Hepatocyte (in vitro differentiated cells): ENCODE measurements at regions not wholly inside any gene's neighbourhood (a gene's known extent, or its start where the extent isn't known, plus 50 kb on each side); places are given as distances from the start of the nearest gene placed in this dataset.

Experiments
- DNase-seq: peaks from one replicate; pipeline ENCODE4 v3.0.0-alpha.2; 2016; ENCODE audit warnings: low spot score
- H2AFZ ChIP-seq: fragments of 200-600 bp; sonication (generic); 2 replicates; pipeline ENCODE4 v1.6.0; 2016; ENCODE audit warnings: antibody characterized with exemption, mild to moderate bottlenecking
- H3K27ac ChIP-seq: fragments of 200-600 bp; sonication (generic); 2 replicates; pipeline ENCODE4 v1.5.1; 2016; ENCODE audit warnings: mild to moderate bottlenecking
- H3K27me3 ChIP-seq: fragments of 200-600 bp; sonication (generic); 2 replicates; pipeline ENCODE4 v1.6.1; 2016
- H3K36me3 ChIP-seq: fragments of 200-600 bp; sonication (generic); replicated peaks from 2 replicates; pipeline ENCODE4 v1.5.1; 2016; ENCODE audit warnings: low read depth; ENCODE audit not compliant: insufficient read depth
- H3K4me1 ChIP-seq: fragments of 200-600 bp; sonication (generic); 2 replicates; pipeline ENCODE4 v1.5.1; 2016; ENCODE audit warnings: mild to moderate bottlenecking, moderate library complexity; ENCODE audit not compliant: insufficient read depth
- H3K4me2 ChIP-seq: fragments of 200-600 bp; sonication (generic); 2 replicates; pipeline ENCODE4 v1.6.0; 2016
- H3K4me3 ChIP-seq: fragments of 200-600 bp; sonication (generic); 2 replicates; pipeline ENCODE4 v1.5.1; 2016; ENCODE audit warnings: mild to moderate bottlenecking
- H3K79me2 ChIP-seq: fragments of 200-600 bp; sonication (generic); 2 replicates; pipeline ENCODE4 v1.6.0; 2017; ENCODE audit warnings: mild to moderate bottlenecking
- H3K9me2 ChIP-seq: fragments of 200-600 bp; sonication (generic); replicated peaks from 2 replicates; pipeline ENCODE4 v1.6.0; 2017; ENCODE audit warnings: mild to moderate bottlenecking; ENCODE audit not compliant: insufficient read depth
- H3K9me3 ChIP-seq: fragments of 200-600 bp; sonication (generic); 2 replicates; pipeline ENCODE4 v1.5.1; 2016; ENCODE audit warnings: low read depth, mild to moderate bottlenecking
- H4K20me1 ChIP-seq: fragments of 200-600 bp; sonication (generic); 2 replicates; pipeline ENCODE4 v1.6.0; 2016; ENCODE audit warnings: mild to moderate bottlenecking; ENCODE audit not compliant: insufficient read depth, poor library complexity, severe bottlenecking
- EZH2 ChIP-seq: fragments of 200-600 bp; sonication (generic); IDR thresholded peaks from 2 replicates; pipeline ENCODE4 v1.6.1; 2016; ENCODE audit warnings: antibody characterized with exemption, mild to moderate bottlenecking, borderline replicate concordance
- EZH2phosphoT487 ChIP-seq: fragments of 200-600 bp; sonication (generic); IDR thresholded peaks from one replicate; pipeline ENCODE4 v1.6.1; 2018; ENCODE audit warnings: antibody characterized with exemption, mild to moderate bottlenecking, low read depth, moderate library complexity; ENCODE audit not compliant: unreplicated experiment, severe bottlenecking
- WGBS: methylation state at CpG from one replicate; pipeline ENCODE4 v1.1.6; 2016; ENCODE audit warnings: low lambda C conversion rate; ENCODE audit errors: missing lambda C conversion rate; 5-methylcytosine and 5-hydroxymethylcytosine counted together
- TF ChIP-seq, protein P1 (sequence below): fragments of 200-600 bp; sonication (generic); IDR thresholded peaks from 2 replicates; pipeline ENCODE4 v1.5.1; 2016; ENCODE audit warnings: antibody characterized with exemption, mild to moderate bottlenecking; ENCODE audit not compliant: poor library complexity

DNA sequence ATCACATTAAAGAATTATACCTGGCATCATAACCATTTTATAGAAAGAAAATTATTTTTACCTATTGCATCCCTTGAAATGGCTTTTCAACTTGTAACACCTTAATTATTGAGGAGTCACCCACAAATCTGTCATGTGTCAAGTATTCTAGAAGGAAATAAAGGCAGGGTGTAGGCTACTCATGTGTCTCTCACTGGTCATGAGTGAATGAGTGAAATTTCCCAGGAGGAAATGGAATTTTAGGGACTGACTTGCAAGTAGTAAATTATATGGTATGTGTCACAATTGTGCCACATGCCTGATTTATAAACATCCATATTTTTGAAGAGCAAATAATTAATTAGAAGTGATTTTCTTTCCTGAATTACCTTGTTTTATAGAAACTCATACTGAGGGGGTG lies 310.5 kb upstream of the ADAMTS9 start:
- H3K9me3 ChIP-seq = no peaks in the 10 kb centered on the region
- no peak for DNase-seq
- H3K4me1 ChIP-seq = peaks cover 11% of the 10 kb centered on the region
- no peaks in the 10 kb centered on the region for H4K20me1 ChIP-seq
- no peaks in the 10 kb centered on the region for H3K9me2 ChIP-seq
- no peaks in the 10 kb centered on the region for H3K36me3 ChIP-seq
- H2AFZ ChIP-seq = no peak overlapping the region
- H3K27me3 ChIP-seq = no peaks in the 10 kb centered on the region
- no peak overlapping the region for H3K4me3 ChIP-seq
- TF ChIP-seq EZH2 (no peak), EZH2phosphoT487 (no peak)
- TF ChIP-seq, protein P1, sequence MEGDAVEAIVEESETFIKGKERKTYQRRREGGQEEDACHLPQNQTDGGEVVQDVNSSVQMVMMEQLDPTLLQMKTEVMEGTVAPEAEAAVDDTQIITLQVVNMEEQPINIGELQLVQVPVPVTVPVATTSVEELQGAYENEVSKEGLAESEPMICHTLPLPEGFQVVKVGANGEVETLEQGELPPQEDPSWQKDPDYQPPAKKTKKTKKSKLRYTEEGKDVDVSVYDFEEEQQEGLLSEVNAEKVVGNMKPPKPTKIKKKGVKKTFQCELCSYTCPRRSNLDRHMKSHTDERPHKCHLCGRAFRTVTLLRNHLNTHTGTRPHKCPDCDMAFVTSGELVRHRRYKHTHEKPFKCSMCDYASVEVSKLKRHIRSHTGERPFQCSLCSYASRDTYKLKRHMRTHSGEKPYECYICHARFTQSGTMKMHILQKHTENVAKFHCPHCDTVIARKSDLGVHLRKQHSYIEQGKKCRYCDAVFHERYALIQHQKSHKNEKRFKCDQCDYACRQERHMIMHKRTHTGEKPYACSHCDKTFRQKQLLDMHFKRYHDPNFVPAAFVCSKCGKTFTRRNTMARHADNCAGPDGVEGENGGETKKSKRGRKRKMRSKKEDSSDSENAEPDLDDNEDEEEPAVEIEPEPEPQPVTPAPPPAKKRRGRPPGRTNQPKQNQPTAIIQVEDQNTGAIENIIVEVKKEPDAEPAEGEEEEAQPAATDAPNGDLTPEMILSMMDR = no peak
- H3K79me2 ChIP-seq = no peaks in the 10 kb centered on the region
- no peak overlapping the region for H3K4me2 ChIP-seq
- no peak overlapping the region for H3K27ac ChIP-seq

DNA sequence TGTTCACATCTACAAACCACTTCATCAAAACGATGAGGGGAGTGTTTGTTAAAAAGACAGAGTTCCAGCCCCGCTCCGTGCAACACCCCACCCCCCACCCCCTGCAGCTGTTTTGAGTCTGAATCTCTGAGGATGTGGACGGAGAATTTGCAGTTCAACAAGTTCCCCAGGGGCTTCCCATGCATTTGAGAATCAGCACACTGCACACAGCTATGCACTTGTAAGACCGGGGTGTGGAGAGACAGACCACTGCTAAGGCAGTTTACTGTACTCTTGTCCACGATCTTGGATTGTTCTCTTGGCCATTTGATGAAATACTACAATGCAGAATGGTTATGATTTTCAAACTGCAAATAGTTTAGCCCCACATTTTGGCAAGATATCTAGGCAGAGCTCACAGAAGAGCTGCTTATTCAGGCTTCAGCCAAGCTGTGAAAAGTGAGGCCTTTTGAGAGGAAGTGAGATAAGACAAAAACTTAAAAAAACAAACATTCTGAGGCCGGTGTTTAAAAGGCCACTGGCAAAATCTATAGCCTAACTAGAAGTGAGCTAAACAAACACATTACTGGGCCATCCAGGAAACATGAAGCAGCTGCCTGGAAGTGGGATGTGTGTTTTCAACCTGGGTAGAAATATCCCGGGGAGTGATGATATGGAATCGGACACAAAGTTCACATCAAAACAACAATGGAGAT lies 308.2 kb upstream of the ADAMTS9 start:
- no peaks in the 10 kb centered on the region for H3K79me2 ChIP-seq
- no peaks in the 10 kb centered on the region for H3K36me3 ChIP-seq
- no peaks in the 10 kb centered on the region for H3K27me3 ChIP-seq
- no peak for DNase-seq
- H3K4me2 ChIP-seq = no peak overlapping the region
- peaks cover 11% of the 10 kb centered on the region for H3K4me1 ChIP-seq
- H3K27ac ChIP-seq = no peak overlapping the region
- H3K9me3 ChIP-seq = no peaks in the 10 kb centered on the region
- 34% methylated on average over 9 of the region's 9 CpGs for WGBS
- TF ChIP-seq, protein P1 = no peak
- no peak for TF ChIP-seq EZH2phosphoT487
- TF ChIP-seq EZH2 = no peak
- no peaks in the 10 kb centered on the region for H4K20me1 ChIP-seq
- no peak overlapping the region for H3K4me3 ChIP-seq
- H3K9me2 ChIP-seq = no peaks in the 10 kb centered on the region
- H2AFZ ChIP-seq = peak overlapping the region; percentile 22

DNA sequence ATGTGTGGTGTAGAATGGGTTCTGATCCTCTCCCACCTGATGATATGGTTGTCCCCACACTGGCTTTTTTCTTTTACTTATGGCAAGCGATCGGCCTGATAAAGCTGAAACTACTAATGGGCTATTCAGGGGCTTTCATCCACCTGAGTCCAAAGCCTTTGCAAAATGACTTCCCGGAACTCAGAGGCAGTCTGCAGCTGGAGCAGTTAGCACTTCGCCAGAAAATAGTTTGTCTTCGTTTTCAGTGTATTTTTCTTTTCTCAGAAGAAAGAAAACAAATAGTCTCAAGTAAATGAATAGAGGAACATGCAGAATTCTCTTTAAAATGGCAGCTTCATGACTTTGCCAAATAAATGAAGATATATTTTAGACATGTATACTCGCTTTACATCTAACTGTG lies 306.0 kb upstream of the ADAMTS9 start:
- WGBS = 83% methylated on average over 6 of the region's 6 CpGs
- no peaks in the 10 kb centered on the region for H3K36me3 ChIP-seq
- H3K27me3 ChIP-seq = no peaks in the 10 kb centered on the region
- H2AFZ ChIP-seq = no peak overlapping the region
- no peaks in the 10 kb centered on the region for H3K79me2 ChIP-seq
- no peak overlapping the region for H3K27ac ChIP-seq
- H3K9me2 ChIP-seq = no peaks in the 10 kb centered on the region
- no peak overlapping the region for H3K4me2 ChIP-seq
- H3K4me3 ChIP-seq = no peak overlapping the region
- H3K4me1 ChIP-seq = peaks cover 11% of the 10 kb centered on the region
- DNase-seq = no peak
- no peaks in the 10 kb centered on the region for H4K20me1 ChIP-seq
- no peaks in the 10 kb centered on the region for H3K9me3 ChIP-seq
- TF ChIP-seq, protein P1 = no peak
- TF ChIP-seq EZH2 = no peak
- TF ChIP-seq EZH2phosphoT487 = no peak
